Kidney (tissue), 13 donors: ENCODE measurements at regions not wholly inside any gene's neighbourhood (a gene's known extent, or its start where the extent isn't known, plus 50 kb on each side); places are given as distances from the start of the nearest gene placed in this dataset.

Experiments
- DNase-seq, 5 donors: peaks; one replicate each; pipeline ENCODE4 v3.0.0-alpha.2; 2013 to 2020
- FAIRE-seq: peaks from 2 replicates; lab custom pipeline; 2012; peaks lifted over from hg19 to GRCh38; lab: Jason Lieb, UNC
- H3K27ac ChIP-seq, 2 donors: one replicate each; pipeline ENCODE4 v1.7.0; 2013; ENCODE audit warnings: low read depth in 2 of 2, low read length in 2 of 2, inconsistent platforms in 1 of 2
- H3K27me3 ChIP-seq: one replicate; pipeline ENCODE4 v1.7.1; 2013; ENCODE audit warnings: low read length, inconsistent platforms; ENCODE audit not compliant: control insufficient read depth, insufficient read depth
- H3K36me3 ChIP-seq, 3 donors: one replicate each; pipeline versions ENCODE4 v1.7.0 to v1.7.1; 2013; ENCODE audit warnings: low read length in 3 of 3, control low read depth in 1 of 3, inconsistent platforms in 1 of 3; ENCODE audit not compliant: insufficient read depth in 3 of 3, control insufficient read depth in 2 of 3
- H3K4me1 ChIP-seq, 3 donors: one replicate each; pipeline versions ENCODE4 v1.7.0 to v1.7.1; 2013; ENCODE audit warnings: low read length in 3 of 3, inconsistent platforms in 1 of 3, low read depth in 1 of 3; ENCODE audit not compliant: control insufficient read depth in 2 of 3, insufficient read depth in 2 of 3
- H3K4me3 ChIP-seq, 3 donors: one replicate each; pipeline versions ENCODE4 v1.7.0 to v1.8.1; 2013; ENCODE audit warnings: low read length in 3 of 3, control low read depth in 1 of 3, inconsistent platforms in 1 of 3
- H3K9ac ChIP-seq, 3 donors: one replicate each; pipeline versions ENCODE4 v1.7.0 to v1.7.1; 2013; ENCODE audit warnings: low read length in 3 of 3, control low read depth in 1 of 3, inconsistent platforms in 1 of 3
- H3K9me3 ChIP-seq, 3 donors: one replicate each; pipeline versions ENCODE4 v1.7.0 to v1.7.1; 2013; ENCODE audit warnings: low read length in 3 of 3, control low read depth in 1 of 3, inconsistent platforms in 1 of 3; ENCODE audit not compliant: control insufficient read depth in 2 of 3, insufficient read depth in 1 of 3
- CTCF ChIP-seq: IDR thresholded peaks from 3 replicates; pipeline ENCODE4 v1.5.1; 2012; ENCODE audit warnings: mild to moderate bottlenecking, moderate library complexity, borderline replicate concordance; ENCODE audit not compliant: insufficient read depth; ENCODE audit errors: extremely low read depth
- intact Hi-C: fragments of 100-400 bp; cut with DNase I; formaldehyde crosslinking; loops from one replicate; pipeline ENCODE4 v1.11.1; 2022
- donor health status: control.
- donor health status: control.
- donor health status: control.
- donor health status: control.
- donor health status: control.
- donor health status: DM: yes; HTN: yes; CAD: no.
- donor health status: Normal renal cell carcinoma (clear cell type).

- no peaks in the 10 kb centered on the region for H3K9me3 ChIP-seq
- H3K27me3 ChIP-seq: no peaks in the 10 kb centered on the region
- H3K36me3 ChIP-seq: no peaks in the 10 kb centered on the region
- no peak for TF ChIP-seq CTCF
- H3K9ac ChIP-seq: no peak overlapping the region
- FAIRE-seq (no peak), DNase-seq (no peak)
- intact Hi-C loops: no loop called here
- H3K27ac ChIP-seq: no peak overlapping the region
- no peak overlapping the region for H3K4me3 ChIP-seq
- no peaks in the 10 kb centered on the region for H3K4me1 ChIP-seq
Observed at GRCh38 chr6:82030301-82030700, 217.2 kb downstream of the IBTK start.

- DNase-seq (no peak), FAIRE-seq (no peak)
- Histone ChIP-seq H3K27ac (no peak overlapping the region), H3K9me3 (no peaks in the 10 kb centered on the region), H3K9ac (no peak overlapping the region), H3K36me3 (no peaks in the 10 kb centered on the region), H3K4me3 (no peak overlapping the region), H3K4me1 (no peaks in the 10 kb centered on the region), H3K27me3 (no peaks in the 10 kb centered on the region)
- intact Hi-C loops: no loop called here
- no peak for TF ChIP-seq CTCF
Observed at GRCh38 chr6:82025271-82025670, 222.3 kb downstream of the IBTK start.

- no peaks in the 10 kb centered on the region for H3K4me1 ChIP-seq
- H3K36me3 ChIP-seq: no peaks in the 10 kb centered on the region
- no peak overlapping the region for H3K9ac ChIP-seq
- no peak overlapping the region for H3K4me3 ChIP-seq
- no peak for TF ChIP-seq CTCF
- no peaks in the 10 kb centered on the region for H3K9me3 ChIP-seq
- no peaks in the 10 kb centered on the region for H3K27me3 ChIP-seq
- FAIRE-seq: no peak
- no peak overlapping the region for H3K27ac ChIP-seq
- no peak for DNase-seq
- intact Hi-C loops: no loop called here
Observed at GRCh38 chr6:82022614-82023129, 224.9 kb downstream of the IBTK start.

- TF ChIP-seq CTCF: no peak
- H3K27ac ChIP-seq: no peak overlapping the region
- no peak overlapping the region for H3K4me3 ChIP-seq
- DNase-seq: no peak
- no peaks in the 10 kb centered on the region for H3K27me3 ChIP-seq
- intact Hi-C loops: no loop called here
- no peaks in the 10 kb centered on the region for H3K4me1 ChIP-seq
- H3K9me3 ChIP-seq: no peaks in the 10 kb centered on the region
- H3K36me3 ChIP-seq: no peaks in the 10 kb centered on the region
- FAIRE-seq: no peak
- H3K9ac ChIP-seq: no peak overlapping the region
Observed at GRCh38 chr6:82017773-82018172, 229.8 kb downstream of the IBTK start.
